T-helper 17 cell (primary cell): ENCODE measurements at regions not wholly inside any gene's neighbourhood (a gene's known extent, or its start where the extent isn't known, plus 50 kb on each side); places are given as distances from the start of the nearest gene placed in this dataset.

ENCODE experiments used
- ATAC-seq: fragments of 150-1000 bp; cut with Tn5 transposase; 2 replicates; pipeline ENCODE4 v1.10.0; 2021; ENCODE audit warnings: mild to moderate bottlenecking, moderate library complexity
- DNase-seq, 3 donors: peaks; one replicate each; pipeline versions ENCODE4 v3.0.0 to v3.0.0-alpha.2; 2020 to 2021
- H3K9me3 ChIP-seq: one replicate; pipeline ENCODE4 v1.7.0; 2013; ENCODE audit warnings: low read length, mild to moderate bottlenecking; ENCODE audit not compliant: control insufficient read depth, poor library complexity, severe bottlenecking
- H3K27ac Mint-ChIP-seq: one replicate; pipeline ENCODE4 v1.8.0; 2022; ENCODE audit warnings: mild to moderate bottlenecking, moderate library complexity, mixed read lengths
- H3K27me3 Mint-ChIP-seq: one replicate; pipeline ENCODE4 v1.8.0; 2022; ENCODE audit warnings: mixed read lengths
- H3K36me3 Mint-ChIP-seq: one replicate; pipeline ENCODE4 v1.8.0; 2022; ENCODE audit warnings: low read depth, mixed read lengths
- H3K4me1 Mint-ChIP-seq: one replicate; pipeline ENCODE4 v1.8.0; 2022; ENCODE audit warnings: mild to moderate bottlenecking, mixed read lengths
- H3K4me3 Mint-ChIP-seq: one replicate; pipeline ENCODE4 v1.8.0; 2022; ENCODE audit warnings: mild to moderate bottlenecking, moderate library complexity, mixed read lengths

DNA sequence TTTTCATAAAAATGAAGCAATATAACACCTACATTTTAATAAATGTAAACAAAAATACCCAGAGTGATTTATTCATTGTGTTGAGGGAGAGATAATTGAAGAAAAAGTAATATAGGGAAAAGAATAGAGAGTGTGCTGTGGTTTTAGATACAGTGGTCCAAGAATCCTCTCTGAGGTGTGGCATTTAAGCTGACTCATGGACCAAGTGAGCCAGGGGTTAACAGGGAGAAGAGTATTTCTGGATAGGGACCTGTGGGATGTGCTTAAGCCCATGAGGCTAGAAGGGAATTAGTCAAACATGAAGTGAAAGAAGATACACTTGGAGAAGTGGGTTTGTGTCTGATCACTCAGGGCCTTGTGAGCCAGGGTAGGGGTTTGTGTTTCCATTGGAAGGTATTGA lies 680.7 kb upstream of the GRM7 start:
- no peak for DNase-seq
- no peak overlapping the region for H3K4me3 Mint-ChIP-seq
- H3K27me3 Mint-ChIP-seq: no peaks in the 10 kb centered on the region
- no peaks in the 10 kb centered on the region for H3K9me3 ChIP-seq
- ATAC-seq: no peak
- H3K36me3 Mint-ChIP-seq: no peaks in the 10 kb centered on the region
- no peak overlapping the region for H3K27ac Mint-ChIP-seq
- H3K4me1 Mint-ChIP-seq: no peaks in the 10 kb centered on the region

DNA sequence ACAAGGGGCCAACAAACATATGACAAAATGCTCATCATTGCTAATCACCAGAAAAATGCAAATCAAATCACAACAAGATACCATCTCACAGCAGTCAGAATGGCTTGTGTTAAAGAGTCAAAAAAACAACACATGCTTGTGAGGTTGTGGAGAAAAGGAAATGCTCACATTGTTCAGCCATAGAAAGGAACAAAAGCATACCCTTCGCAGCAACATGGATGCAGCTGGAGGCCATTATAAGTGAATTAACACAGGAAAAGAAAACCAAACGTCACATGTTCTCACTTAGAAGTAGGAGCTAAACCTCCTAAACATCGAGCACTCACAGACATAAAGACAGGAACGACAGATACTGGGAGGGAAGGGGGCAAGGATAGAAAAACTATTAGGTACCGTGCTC lies 678.4 kb upstream of the GRM7 start:
- ATAC-seq (no peak), DNase-seq (no peak)
- Mint-ChIP-seq H3K36me3 (no peaks in the 10 kb centered on the region), H3K27ac (no peak overlapping the region), H3K27me3 (no peaks in the 10 kb centered on the region), H3K4me1 (no peaks in the 10 kb centered on the region), H3K4me3 (no peak overlapping the region)
- H3K9me3 ChIP-seq: no peaks in the 10 kb centered on the region

DNA sequence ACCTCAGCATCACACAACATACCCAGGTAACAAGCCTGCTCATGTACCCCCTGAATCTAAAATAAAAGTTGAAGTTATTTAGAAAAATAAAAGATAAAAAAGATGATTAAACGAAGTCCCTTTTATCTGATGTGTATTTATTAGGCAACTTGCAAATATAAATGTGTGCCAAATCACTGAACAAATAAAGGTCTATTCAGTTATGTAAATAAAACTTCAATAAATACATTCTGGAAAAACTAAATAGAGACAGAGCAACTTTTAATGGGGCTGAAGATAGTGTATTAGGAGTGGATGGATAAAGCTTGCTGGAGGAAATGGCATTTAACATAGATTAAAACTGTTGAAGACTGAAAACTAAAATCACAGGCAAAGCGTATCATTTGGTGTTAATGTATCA lies 678.0 kb upstream of the GRM7 start:
- ATAC-seq (no peak), DNase-seq (no peak)
- Mint-ChIP-seq H3K36me3 (no peaks in the 10 kb centered on the region), H3K27ac (no peak overlapping the region), H3K27me3 (no peaks in the 10 kb centered on the region), H3K4me1 (no peaks in the 10 kb centered on the region), H3K4me3 (no peak overlapping the region)
- no peaks in the 10 kb centered on the region for H3K9me3 ChIP-seq

DNA sequence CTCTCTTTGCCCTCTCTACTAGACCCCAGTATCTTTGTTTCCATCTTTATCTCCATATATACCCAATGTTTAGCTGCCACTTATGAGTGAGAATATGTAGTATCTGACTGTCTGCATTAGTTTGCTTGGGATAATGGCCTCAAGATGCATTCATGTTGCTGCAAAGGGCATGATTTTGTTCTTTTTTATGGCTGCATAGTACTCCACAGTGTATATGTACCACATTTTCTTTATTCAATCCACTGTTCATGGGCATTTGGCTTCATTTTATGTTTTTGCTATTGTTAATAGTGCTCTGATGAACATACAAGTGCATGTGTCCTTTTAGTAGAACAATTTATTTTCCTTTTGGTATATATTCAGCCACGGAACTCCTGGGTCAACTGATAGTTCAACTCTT lies 671.5 kb upstream of the GRM7 start:
- no peak overlapping the region for H3K4me3 Mint-ChIP-seq
- H3K27me3 Mint-ChIP-seq: no peaks in the 10 kb centered on the region
- peaks cover 2% of the 10 kb centered on the region for H3K9me3 ChIP-seq
- DNase-seq: no peak
- H3K36me3 Mint-ChIP-seq: no peaks in the 10 kb centered on the region
- H3K4me1 Mint-ChIP-seq: no peaks in the 10 kb centered on the region
- no peak for ATAC-seq
- H3K27ac Mint-ChIP-seq: no peak overlapping the region

DNA sequence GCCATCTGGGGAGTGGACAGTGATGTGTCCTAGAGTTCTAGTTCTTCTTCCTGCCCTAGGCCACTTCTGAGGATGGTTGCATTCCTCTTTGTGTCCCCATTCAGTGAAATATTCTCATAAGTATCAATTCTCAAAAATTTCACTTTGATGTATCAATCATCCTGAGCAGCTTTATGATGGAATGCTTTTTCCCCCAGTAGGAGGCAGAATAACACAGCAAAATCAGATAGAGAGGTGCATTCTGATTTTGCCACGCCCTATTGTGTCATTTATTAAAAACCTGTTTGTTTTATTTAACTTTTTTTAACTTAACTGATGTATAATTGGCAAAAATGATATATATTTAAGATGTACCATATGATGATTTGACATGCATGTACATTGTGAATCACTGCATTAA lies 656.0 kb upstream of the GRM7 start:
- Mint-ChIP-seq H3K27ac (no peak overlapping the region), H3K27me3 (no peaks in the 10 kb centered on the region), H3K4me1 (no peaks in the 10 kb centered on the region), H3K4me3 (no peak overlapping the region), H3K36me3 (no peaks in the 10 kb centered on the region)
- no peak for DNase-seq
- H3K9me3 ChIP-seq: no peaks in the 10 kb centered on the region
- ATAC-seq: no peak

DNA sequence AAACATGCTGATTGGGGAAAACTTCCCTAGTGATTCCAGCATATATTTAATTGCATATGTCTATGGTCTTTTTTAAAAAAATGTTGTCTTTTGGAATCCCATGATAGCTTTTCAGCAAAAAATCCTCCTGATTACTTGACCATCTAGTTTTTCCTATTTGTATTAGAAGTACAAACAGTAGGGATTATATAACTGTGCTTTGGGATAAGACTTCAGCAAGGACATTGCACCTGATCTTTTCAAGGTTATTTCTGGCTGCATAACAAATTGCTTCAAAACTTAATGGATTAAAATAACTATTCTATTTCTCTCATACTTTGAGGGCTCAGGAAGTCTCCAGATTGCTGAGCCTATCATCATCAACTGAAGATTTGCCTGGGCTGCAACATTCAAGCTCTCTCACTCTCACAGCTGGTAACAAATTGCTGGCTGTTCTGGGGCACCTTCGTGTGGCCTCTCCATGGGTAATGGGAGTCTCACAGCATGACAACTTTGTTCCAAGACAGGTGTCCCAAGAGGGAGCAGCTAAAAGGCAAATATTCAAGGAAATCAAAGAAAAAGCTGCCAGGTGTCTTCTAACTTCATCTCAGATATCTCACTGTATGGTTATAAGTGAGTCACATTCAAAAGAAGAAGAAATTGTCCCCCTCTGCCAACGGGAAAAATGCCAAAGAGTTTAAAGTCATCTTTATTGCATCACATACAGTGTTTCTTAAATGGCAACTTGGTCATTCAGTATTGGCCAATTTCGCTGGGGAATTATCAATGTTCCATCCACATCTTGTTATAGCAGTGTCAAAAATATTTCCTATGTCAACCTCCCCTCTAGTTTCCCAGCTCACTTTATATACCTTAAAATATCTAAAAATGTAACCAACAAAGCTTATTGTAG lies 644.5 kb upstream of the GRM7 start:
- ATAC-seq (no peak), DNase-seq (no peak)
- no peak overlapping the region for H3K4me3 Mint-ChIP-seq
- H3K36me3 Mint-ChIP-seq: no peaks in the 10 kb centered on the region
- no peaks in the 10 kb centered on the region for H3K9me3 ChIP-seq
- H3K27ac Mint-ChIP-seq: no peak overlapping the region
- H3K4me1 Mint-ChIP-seq: no peaks in the 10 kb centered on the region
- no peaks in the 10 kb centered on the region for H3K27me3 Mint-ChIP-seq

DNA sequence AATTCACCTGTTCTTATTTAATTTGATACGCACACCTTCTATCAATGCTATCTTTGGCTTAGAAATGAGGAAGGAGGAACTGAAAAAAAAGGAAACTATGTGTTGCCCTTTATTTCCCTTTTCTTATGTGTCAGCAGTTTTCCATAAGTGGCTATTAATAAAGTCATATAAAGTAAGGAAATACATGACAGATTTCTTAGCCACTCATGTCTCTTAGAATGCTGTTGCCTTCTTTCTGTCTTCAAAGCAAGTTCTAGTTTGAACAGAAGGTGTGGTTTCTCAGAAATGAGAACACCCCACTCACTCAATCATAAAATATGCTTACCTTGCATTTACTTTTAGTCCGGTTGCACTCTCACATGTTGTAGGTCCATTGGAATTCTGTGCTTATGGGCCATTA lies 640.5 kb upstream of the GRM7 start:
- ATAC-seq (no peak), DNase-seq (no peak)
- H3K4me1 Mint-ChIP-seq: no peaks in the 10 kb centered on the region
- no peaks in the 10 kb centered on the region for H3K27me3 Mint-ChIP-seq
- H3K9me3 ChIP-seq: no peaks in the 10 kb centered on the region
- H3K4me3 Mint-ChIP-seq: no peak overlapping the region
- H3K36me3 Mint-ChIP-seq: no peaks in the 10 kb centered on the region
- H3K27ac Mint-ChIP-seq: no peak overlapping the region

DNA sequence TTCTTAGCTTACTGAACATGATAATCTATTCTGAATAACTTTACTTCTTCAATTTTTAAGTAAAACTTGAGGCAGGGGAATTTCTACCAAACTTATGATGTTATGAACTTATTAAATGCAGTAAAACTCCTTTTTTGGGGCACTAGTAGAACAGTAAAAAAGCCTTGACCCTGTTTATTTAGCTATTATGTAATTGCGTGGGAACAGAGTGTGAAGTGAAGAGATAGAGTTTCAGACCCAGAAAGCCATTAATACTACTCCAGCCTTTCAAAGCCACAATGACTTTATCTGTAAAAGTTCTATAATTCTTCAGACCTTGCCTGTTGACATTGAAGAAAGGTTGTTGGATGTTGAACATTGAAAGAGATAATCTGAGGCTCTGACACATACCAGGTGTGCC lies 638.8 kb upstream of the GRM7 start:
- H3K36me3 Mint-ChIP-seq: no peaks in the 10 kb centered on the region
- no peak for ATAC-seq
- no peaks in the 10 kb centered on the region for H3K27me3 Mint-ChIP-seq
- H3K27ac Mint-ChIP-seq: no peak overlapping the region
- H3K4me1 Mint-ChIP-seq: no peaks in the 10 kb centered on the region
- no peaks in the 10 kb centered on the region for H3K9me3 ChIP-seq
- no peak overlapping the region for H3K4me3 Mint-ChIP-seq
- DNase-seq: no peak

DNA sequence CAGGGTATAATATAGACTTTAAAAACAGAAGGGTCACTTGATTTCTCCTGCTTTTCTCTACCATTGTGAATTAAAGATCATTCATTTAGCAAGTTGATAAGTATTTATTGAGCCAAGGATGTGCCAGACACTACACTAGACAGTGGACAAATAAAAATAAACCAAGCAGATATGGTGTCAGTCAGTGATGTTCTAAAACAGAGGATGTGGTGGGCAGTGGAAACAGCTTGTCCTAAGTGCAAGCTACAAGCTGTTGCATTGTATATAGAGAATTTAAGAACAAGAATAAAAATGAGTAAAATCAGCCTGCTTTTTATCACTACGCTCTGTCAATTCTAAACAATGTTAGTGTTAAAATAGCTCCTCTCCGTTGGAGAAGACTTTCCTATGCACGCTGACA lies 637.3 kb upstream of the GRM7 start:
- no peaks in the 10 kb centered on the region for H3K27me3 Mint-ChIP-seq
- H3K4me3 Mint-ChIP-seq: no peak overlapping the region
- H3K4me1 Mint-ChIP-seq: no peaks in the 10 kb centered on the region
- ATAC-seq (no peak), DNase-seq (no peak)
- H3K36me3 Mint-ChIP-seq: no peaks in the 10 kb centered on the region
- H3K27ac Mint-ChIP-seq: no peak overlapping the region
- no peaks in the 10 kb centered on the region for H3K9me3 ChIP-seq

DNA sequence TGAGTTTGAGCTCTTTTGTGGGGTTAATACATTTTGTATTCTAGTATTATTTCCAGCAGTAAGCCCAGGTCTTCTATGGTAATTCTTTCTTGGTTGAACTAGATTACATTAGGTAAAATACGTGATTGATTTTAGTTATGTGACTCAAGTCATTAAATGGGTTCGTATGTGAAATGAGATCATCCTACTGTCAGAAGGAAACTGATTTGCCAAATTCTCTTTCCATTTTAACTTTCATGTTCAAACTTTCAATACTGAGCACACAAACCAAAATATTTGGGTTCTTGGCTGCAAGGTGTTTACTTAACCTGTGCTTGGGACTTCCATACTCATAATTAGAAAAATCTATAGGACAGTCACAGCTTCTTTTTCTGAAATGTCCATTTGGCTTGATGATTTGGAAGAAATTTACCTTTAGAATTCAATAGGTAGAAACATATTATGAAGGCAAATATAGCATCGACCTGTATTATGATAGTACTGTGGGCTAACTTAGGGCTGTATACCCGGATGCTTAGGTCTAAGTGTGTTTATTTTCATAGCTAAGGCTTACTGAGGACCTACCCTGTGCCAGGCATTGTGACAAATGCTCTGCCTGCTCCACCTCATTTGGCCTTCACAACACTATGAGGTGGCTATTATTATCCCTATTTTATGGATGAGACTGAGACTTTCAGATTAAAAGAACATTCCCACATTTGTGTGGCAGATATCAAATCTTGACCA lies 631.8 kb upstream of the GRM7 start:
- Mint-ChIP-seq H3K36me3 (no peaks in the 10 kb centered on the region), H3K4me1 (no peaks in the 10 kb centered on the region), H3K4me3 (no peak overlapping the region), H3K27me3 (no peaks in the 10 kb centered on the region), H3K27ac (no peak overlapping the region)
- no peak for DNase-seq
- no peaks in the 10 kb centered on the region for H3K9me3 ChIP-seq
- ATAC-seq: no peak

DNA sequence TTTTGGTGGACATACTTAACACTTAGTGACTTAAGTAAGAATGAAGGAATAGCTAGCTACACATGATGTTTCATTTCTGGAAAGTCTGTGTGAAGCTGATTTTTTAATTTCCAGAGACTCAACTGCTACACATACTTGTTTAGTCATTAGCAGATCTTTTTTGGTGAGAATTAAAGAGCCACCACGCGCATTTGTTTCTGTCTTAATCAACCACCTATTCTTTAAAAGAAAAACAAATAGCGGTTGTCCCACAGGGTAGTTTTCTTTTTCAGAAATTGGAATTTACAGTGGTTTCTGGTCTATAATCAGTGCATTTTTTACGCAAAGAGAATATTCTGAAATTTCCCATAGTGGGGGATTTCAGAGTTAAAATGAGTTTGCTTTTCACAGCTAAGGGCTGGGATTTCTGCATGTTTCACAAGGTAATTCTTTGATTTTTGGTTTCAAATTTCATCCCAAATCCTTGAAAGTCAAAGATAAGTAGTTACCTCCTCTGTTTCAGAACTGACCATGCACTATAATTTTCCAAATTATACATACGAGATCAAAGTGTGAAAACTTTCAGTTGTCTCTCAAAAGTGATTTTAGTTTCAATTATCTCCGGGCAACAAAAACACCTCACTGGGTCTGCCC lies 631.0 kb upstream of the GRM7 start:
- Mint-ChIP-seq H3K4me3 (no peak overlapping the region), H3K4me1 (no peaks in the 10 kb centered on the region), H3K36me3 (no peaks in the 10 kb centered on the region), H3K27ac (no peak overlapping the region), H3K27me3 (no peaks in the 10 kb centered on the region)
- ATAC-seq (no peak), DNase-seq (no peak)
- no peaks in the 10 kb centered on the region for H3K9me3 ChIP-seq

DNA sequence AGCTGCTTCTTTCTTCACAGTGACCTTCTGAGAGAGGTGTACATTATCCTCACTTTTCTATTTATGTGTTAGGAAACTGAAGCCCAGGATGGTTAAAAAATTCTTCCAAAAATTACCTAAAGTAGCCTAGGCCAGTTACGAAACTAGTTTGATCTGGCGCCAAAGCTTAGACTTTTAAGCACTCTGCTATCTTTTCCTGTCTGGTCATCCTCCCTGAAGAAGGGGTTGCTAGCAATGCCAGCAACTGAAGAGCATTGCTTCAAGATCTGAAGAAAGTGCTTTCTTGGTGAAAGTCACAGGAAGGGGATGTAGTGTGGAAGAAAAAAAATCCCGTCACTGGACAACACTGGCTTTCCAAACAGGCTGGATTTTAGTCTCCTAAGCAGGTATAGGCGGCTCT lies 618.8 kb upstream of the GRM7 start:
- H3K9me3 ChIP-seq: no peaks in the 10 kb centered on the region
- H3K36me3 Mint-ChIP-seq: no peaks in the 10 kb centered on the region
- no peak overlapping the region for H3K27ac Mint-ChIP-seq
- no peak overlapping the region for H3K4me3 Mint-ChIP-seq
- no peak for DNase-seq
- H3K27me3 Mint-ChIP-seq: no peaks in the 10 kb centered on the region
- no peak for ATAC-seq
- H3K4me1 Mint-ChIP-seq: no peaks in the 10 kb centered on the region

DNA sequence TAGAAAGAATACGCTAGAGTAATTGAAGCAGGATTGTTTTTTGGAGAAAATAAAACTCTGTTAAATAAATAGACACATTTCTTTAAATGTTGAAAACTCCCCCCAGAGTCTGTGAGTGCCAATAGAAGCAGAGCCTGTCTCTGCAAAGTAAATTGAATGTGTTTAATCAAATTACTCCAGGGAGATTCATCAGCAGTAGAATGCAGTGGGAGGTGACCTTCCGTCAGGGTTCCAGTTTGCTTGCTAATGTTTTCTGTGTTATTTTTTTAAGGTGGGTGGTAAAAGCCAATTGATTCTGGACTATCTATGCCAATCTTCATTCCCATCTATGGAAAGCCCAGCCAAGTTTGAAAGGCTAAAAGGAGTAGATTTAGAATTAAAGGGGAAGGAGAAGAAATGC lies 612.4 kb upstream of the GRM7 start:
- no peaks in the 10 kb centered on the region for H3K9me3 ChIP-seq
- DNase-seq (no peak), ATAC-seq (no peak)
- H3K27me3 Mint-ChIP-seq: no peaks in the 10 kb centered on the region
- H3K4me3 Mint-ChIP-seq: no peak overlapping the region
- H3K36me3 Mint-ChIP-seq: no peaks in the 10 kb centered on the region
- H3K27ac Mint-ChIP-seq: no peak overlapping the region
- no peaks in the 10 kb centered on the region for H3K4me1 Mint-ChIP-seq
